ENCODE measurements at regions not wholly inside any gene's neighbourhood (a gene's known extent, or its start where the extent isn't known, plus 50 kb on each side); places are given as distances from the start of the nearest gene placed in this dataset.

GRCh38 chr6:102841060-102841459 is 1447.6 kb downstream of the GRIK2 start:
- Histone ChIP-seq H3K4me3 (ENCODE audit: low read length) (no peak overlapping the region), H4K20me1 (ENCODE audit: low read length) (no peaks in the 10 kb centered on the region), H3K9me2 (replicated peaks; ENCODE audit: low read length) (no peaks in the 10 kb centered on the region), H2AFZ (ENCODE audit: low read length) (no peak overlapping the region), H3K27me3 (ENCODE audit: low read length) (no peaks in the 10 kb centered on the region), H3K36me3 (ENCODE audit: low read depth, low read length) (no peaks in the 10 kb centered on the region), H3K27ac (ENCODE audit: low read length) (no peak overlapping the region), H3K9ac (ENCODE audit: low read length) (no peak overlapping the region), H3K79me2 (ENCODE audit: low read length) (no peaks in the 10 kb centered on the region), H3K9me3 (ENCODE audit: low read length) (no peaks in the 10 kb centered on the region), H3K4me2 (ENCODE audit: low read length) (no peak overlapping the region), H3F3A (ENCODE audit: low read length, unreplicated experiment) (no peaks in the 10 kb centered on the region), H3K4me1 (ENCODE audit: insufficient read depth, low read length) (no peaks in the 10 kb centered on the region)
- ATAC-seq (no peak), DNase-seq (no peak)
- intact Hi-C loops (cut with micrococcal nuclease): loop anchor here (10.0 kb wide), 1 partner anchor 1684 kb away; no protein-coding TSS in a partner anchor
- no peak for TF ChIP-seq EZH2phosphoT487 (IDR thresholded peaks at IDR 0.05; ENCODE audit: borderline replicate concordance, low read length)
- TF ChIP-seq EZH2 (IDR thresholded peaks at IDR 0.05; ENCODE audit: low read length, unreplicated experiment): no peak
- POLR2A ChIA-PET (ENCODE audit: unreplicated experiment): no interaction called here
- no TSS peak for BruUV-seq (replicated peaks)
- CTCF ChIA-PET: no interaction called here

- Histone ChIP-seq H2AFZ (ENCODE audit: low read length) (no peak overlapping the region), H3F3A (ENCODE audit: low read length, unreplicated experiment) (no peaks in the 10 kb centered on the region), H3K27ac (ENCODE audit: low read length) (no peak overlapping the region), H3K4me3 (ENCODE audit: low read length) (no peak overlapping the region), H3K27me3 (ENCODE audit: low read length) (no peaks in the 10 kb centered on the region), H4K20me1 (ENCODE audit: low read length) (no peaks in the 10 kb centered on the region), H3K79me2 (ENCODE audit: low read length) (no peaks in the 10 kb centered on the region), H3K9me3 (ENCODE audit: low read length) (no peaks in the 10 kb centered on the region), H3K36me3 (ENCODE audit: low read depth, low read length) (no peaks in the 10 kb centered on the region), H3K4me1 (ENCODE audit: insufficient read depth, low read length) (no peaks in the 10 kb centered on the region), H3K9ac (ENCODE audit: low read length) (no peak overlapping the region), H3K9me2 (replicated peaks; ENCODE audit: low read length) (no peaks in the 10 kb centered on the region), H3K4me2 (ENCODE audit: low read length) (no peak overlapping the region)
- intact Hi-C loops (cut with micrococcal nuclease): no loop called here
- DNase-seq (no peak), ATAC-seq (no peak)
- ChIA-PET CTCF (no interaction called here), POLR2A (ENCODE audit: unreplicated experiment) (no interaction called here)
- no peak for TF ChIP-seq EZH2phosphoT487 (IDR thresholded peaks at IDR 0.05; ENCODE audit: borderline replicate concordance, low read length)
- BruUV-seq (replicated peaks): no TSS peak
Measured at GRCh38 chr6:102832021-102832420, 1438.5 kb downstream of the GRIK2 start.

- no peak for DNase-seq
- POLR2A ChIA-PET (ENCODE audit: unreplicated experiment): no interaction called here
- Histone ChIP-seq H2AFZ (ENCODE audit: low read length) (no peak overlapping the region), H3K79me2 (ENCODE audit: low read length) (no peaks in the 10 kb centered on the region), H3F3A (ENCODE audit: low read length, unreplicated experiment) (no peaks in the 10 kb centered on the region), H3K27ac (ENCODE audit: low read length) (no peak overlapping the region), H3K9ac (ENCODE audit: low read length) (no peak overlapping the region), H4K20me1 (ENCODE audit: low read length) (no peaks in the 10 kb centered on the region), H3K4me1 (ENCODE audit: insufficient read depth, low read length) (no peaks in the 10 kb centered on the region), H3K9me2 (replicated peaks; ENCODE audit: low read length) (no peaks in the 10 kb centered on the region), H3K4me2 (ENCODE audit: low read length) (no peak overlapping the region), H3K27me3 (ENCODE audit: low read length) (no peaks in the 10 kb centered on the region), H3K9me3 (ENCODE audit: low read length) (no peaks in the 10 kb centered on the region), H3K36me3 (ENCODE audit: low read depth, low read length) (no peaks in the 10 kb centered on the region), H3K4me3 (ENCODE audit: low read length) (no peak overlapping the region)
- no peak for ATAC-seq
- intact Hi-C loops (cut with micrococcal nuclease): no loop called here
- CTCF ChIA-PET: no interaction called here
- TF ChIP-seq EZH2phosphoT487 (IDR thresholded peaks at IDR 0.05; ENCODE audit: borderline replicate concordance, low read length) (no peak), EZH2 (IDR thresholded peaks at IDR 0.05; ENCODE audit: low read length, unreplicated experiment) (no peak), CTCF (conservative IDR thresholded peaks at IDR 0.05; ENCODE audit: low read depth, low read length) (no peak)
- no TSS peak for BruUV-seq (replicated peaks)
Measured at GRCh38 chr6:102820098-102820497, 1426.6 kb downstream of the GRIK2 start.

GRCh38 chr6:102815207-102815606 is 1421.7 kb downstream of the GRIK2 start:
- Histone ChIP-seq H3K27ac (ENCODE audit: low read length) (no peak overlapping the region), H3F3A (ENCODE audit: low read length, unreplicated experiment) (no peaks in the 10 kb centered on the region), H4K20me1 (ENCODE audit: low read length) (no peaks in the 10 kb centered on the region), H3K4me2 (ENCODE audit: low read length) (no peak overlapping the region), H3K4me3 (ENCODE audit: low read length) (no peak overlapping the region), H3K4me1 (ENCODE audit: insufficient read depth, low read length) (peaks cover 22% of the 10 kb centered on the region), H3K9me3 (ENCODE audit: low read length) (no peaks in the 10 kb centered on the region), H3K9me2 (replicated peaks; ENCODE audit: low read length) (no peaks in the 10 kb centered on the region), H3K9ac (ENCODE audit: low read length) (no peak overlapping the region), H2AFZ (ENCODE audit: low read length) (no peak overlapping the region), H3K27me3 (ENCODE audit: low read length) (no peaks in the 10 kb centered on the region), H3K79me2 (ENCODE audit: low read length) (no peaks in the 10 kb centered on the region), H3K36me3 (ENCODE audit: low read depth, low read length) (no peaks in the 10 kb centered on the region)
- POLR2A ChIA-PET (ENCODE audit: unreplicated experiment): no interaction called here
- no peak for ATAC-seq
- intact Hi-C loops (cut with micrococcal nuclease): no loop called here
- TF ChIP-seq EZH2 (IDR thresholded peaks at IDR 0.05; ENCODE audit: low read length, unreplicated experiment) (no peak), CTCF (conservative IDR thresholded peaks at IDR 0.05; ENCODE audit: low read depth, low read length) (no peak), EZH2phosphoT487 (IDR thresholded peaks at IDR 0.05; ENCODE audit: borderline replicate concordance, low read length) (no peak)
- CTCF ChIA-PET: no interaction called here
- BruUV-seq (replicated peaks): no TSS peak
- DNase-seq: no peak

Measured in PC-3 (cell line).